Body of pancreas (tissue), 4 donors: ENCODE measurements at regions not wholly inside any gene's neighbourhood (a gene's known extent, or its start where the extent isn't known, plus 50 kb on each side); places are given as distances from the start of the nearest gene placed in this dataset.

Source experiments
- ATAC-seq: fragments of 150-250 bp; one replicate; pipeline ENCODE4 v1.9.1; 2016
- DNase-seq, 4 donors: peaks; one replicate each; pipeline ENCODE4 v3.0.0-alpha.2; 2019
- H3K27ac ChIP-seq, 4 donors: fragments of 200-600 bp; sonication (generic); 1 replicate in 3 of 4; 2 replicates in 1 of 4; pipeline versions ENCODE4 v1.5.1 to v1.6.1; 2016 to 2019; ENCODE audit warnings: mild to moderate bottlenecking in 1 of 4, mixed read lengths in 1 of 4, moderate library complexity in 1 of 4
- H3K27me3 ChIP-seq, 2 donors: fragments of 200-600 bp; sonication (generic); one replicate each; pipeline ENCODE4 v1.6.0; 2016; ENCODE audit warnings: mild to moderate bottlenecking in 1 of 2
- H3K36me3 ChIP-seq, 2 donors: fragments of 200-600 bp; sonication (generic); replicated peaks in 1 of 2; 2 replicates each; pipeline ENCODE4 v1.5.1; 2016; ENCODE audit warnings: low read depth in 2 of 2; ENCODE audit not compliant: insufficient read depth in 1 of 2
- H3K4me1 ChIP-seq: fragments of 200-600 bp; sonication (generic); one replicate; pipeline ENCODE4 v1.6.0; 2016
- H3K4me3 ChIP-seq, 2 donors: fragments of 200-600 bp; sonication (generic); 1 replicate in 1 of 2; 2 replicates in 1 of 2; pipeline ENCODE4 v1.5.1; 2016 to 2019
- H3K9me3 ChIP-seq, 3 donors: fragments of 200-600 bp; sonication (generic); 1 replicate in 2 of 3; 2 replicates in 1 of 3; pipeline ENCODE4 v1.5.1; 2016
- POLR2A ChIP-seq, 3 donors: fragments of 450-650 bp; IDR thresholded peaks; one replicate each; pipeline ENCODE4 v1.6.1; 2016; ENCODE audit warnings: antibody characterized with exemption in 3 of 3, mild to moderate bottlenecking in 2 of 3
- WGBS, 2 donors: methylation state at CpG; one replicate each; pipeline ENCODE4 v1.1.5; 2017; 5-methylcytosine and 5-hydroxymethylcytosine counted together
- intact Hi-C: fragments of 100-400 bp; cut with DNase I; formaldehyde crosslinking; loops from one replicate; pipeline ENCODE4 v1.15.1; 2023
- TF ChIP-seq, protein P1 (sequence below), 7 experiments: fragments of 450-650 bp in 4 of 7; fragments of 200-600 bp in 3 of 7; sonication (generic) in 3 of 7; IDR thresholded peaks; one replicate each; pipeline ENCODE4 v1.5.1; 2016 to 2019; ENCODE audit warnings: antibody characterized with exemption in 7 of 7

GRCh38 chr7:112882991-112883390 is 92.8 kb upstream of the TMEM168 start:
- no peaks in the 10 kb centered on the region for H3K9me3 ChIP-seq
- DNase-seq (no peak), ATAC-seq (no peak)
- H3K27me3 ChIP-seq = no peaks in the 10 kb centered on the region
- intact Hi-C loops = no loop called here
- peaks cover 5% of the 10 kb centered on the region for H3K4me1 ChIP-seq
- no peak for TF ChIP-seq POLR2A (IDR thresholded peaks at IDR 0.05)
- TF ChIP-seq, protein P1, sequence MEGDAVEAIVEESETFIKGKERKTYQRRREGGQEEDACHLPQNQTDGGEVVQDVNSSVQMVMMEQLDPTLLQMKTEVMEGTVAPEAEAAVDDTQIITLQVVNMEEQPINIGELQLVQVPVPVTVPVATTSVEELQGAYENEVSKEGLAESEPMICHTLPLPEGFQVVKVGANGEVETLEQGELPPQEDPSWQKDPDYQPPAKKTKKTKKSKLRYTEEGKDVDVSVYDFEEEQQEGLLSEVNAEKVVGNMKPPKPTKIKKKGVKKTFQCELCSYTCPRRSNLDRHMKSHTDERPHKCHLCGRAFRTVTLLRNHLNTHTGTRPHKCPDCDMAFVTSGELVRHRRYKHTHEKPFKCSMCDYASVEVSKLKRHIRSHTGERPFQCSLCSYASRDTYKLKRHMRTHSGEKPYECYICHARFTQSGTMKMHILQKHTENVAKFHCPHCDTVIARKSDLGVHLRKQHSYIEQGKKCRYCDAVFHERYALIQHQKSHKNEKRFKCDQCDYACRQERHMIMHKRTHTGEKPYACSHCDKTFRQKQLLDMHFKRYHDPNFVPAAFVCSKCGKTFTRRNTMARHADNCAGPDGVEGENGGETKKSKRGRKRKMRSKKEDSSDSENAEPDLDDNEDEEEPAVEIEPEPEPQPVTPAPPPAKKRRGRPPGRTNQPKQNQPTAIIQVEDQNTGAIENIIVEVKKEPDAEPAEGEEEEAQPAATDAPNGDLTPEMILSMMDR (IDR thresholded peaks at IDR 0.05) = no peak
- no peaks in the 10 kb centered on the region for H3K36me3 ChIP-seq
- no peak overlapping the region for H3K27ac ChIP-seq
- H3K4me3 ChIP-seq = no peak overlapping the region

DNA sequence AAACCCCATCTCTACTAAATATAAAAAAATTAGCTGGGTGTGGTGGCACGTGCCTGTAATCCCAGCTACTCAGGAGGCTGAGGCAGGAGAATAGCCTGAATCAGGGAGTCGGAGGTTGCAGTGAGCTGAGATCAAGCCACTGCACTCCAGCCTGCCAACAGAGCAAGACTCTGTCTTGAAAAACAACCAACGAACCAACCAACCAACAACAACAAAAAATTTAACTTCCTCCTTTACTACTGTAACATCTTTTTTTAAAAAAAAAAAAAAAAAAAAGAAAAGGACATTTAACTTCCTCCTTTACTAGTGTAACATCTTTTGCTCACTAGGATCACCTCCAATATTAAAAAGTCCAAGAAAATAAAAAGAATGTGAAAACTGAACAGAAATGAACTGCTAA is 92.3 kb upstream of the TMEM168 start:
- TF ChIP-seq POLR2A (IDR thresholded peaks at IDR 0.05) = no peak
- TF ChIP-seq, protein P1 (IDR thresholded peaks at IDR 0.05) = no peak
- H3K4me1 ChIP-seq = peaks cover 5% of the 10 kb centered on the region
- intact Hi-C loops = no loop called here
- H3K4me3 ChIP-seq = no peak overlapping the region
- H3K36me3 ChIP-seq = no peaks in the 10 kb centered on the region
- H3K27me3 ChIP-seq = no peaks in the 10 kb centered on the region
- DNase-seq (no peak), ATAC-seq (no peak)
- H3K9me3 ChIP-seq = no peaks in the 10 kb centered on the region
- 84 to 91% methylated on average over 3 of the region's 3 CpGs for WGBS, 2 donors
- H3K27ac ChIP-seq = no peak overlapping the region

GRCh38 chr7:112882022-112882421 is 91.8 kb upstream of the TMEM168 start:
- intact Hi-C loops = no loop called here
- Histone ChIP-seq H3K4me1 (peaks cover 5% of the 10 kb centered on the region), H3K4me3 (no peak overlapping the region), H3K27ac (no peak overlapping the region), H3K9me3 (no peaks in the 10 kb centered on the region), H3K36me3 (no peaks in the 10 kb centered on the region), H3K27me3 (no peaks in the 10 kb centered on the region)
- no peak for TF ChIP-seq POLR2A (IDR thresholded peaks at IDR 0.05)
- TF ChIP-seq, protein P1 (IDR thresholded peaks at IDR 0.05) = no peak
- ATAC-seq (no peak), DNase-seq (peak in 1 of 4 donors; percentile 17)
- WGBS, 2 donors = 65 to 93% methylated on average over 2 to 4 of the region's 4 CpGs

DNA sequence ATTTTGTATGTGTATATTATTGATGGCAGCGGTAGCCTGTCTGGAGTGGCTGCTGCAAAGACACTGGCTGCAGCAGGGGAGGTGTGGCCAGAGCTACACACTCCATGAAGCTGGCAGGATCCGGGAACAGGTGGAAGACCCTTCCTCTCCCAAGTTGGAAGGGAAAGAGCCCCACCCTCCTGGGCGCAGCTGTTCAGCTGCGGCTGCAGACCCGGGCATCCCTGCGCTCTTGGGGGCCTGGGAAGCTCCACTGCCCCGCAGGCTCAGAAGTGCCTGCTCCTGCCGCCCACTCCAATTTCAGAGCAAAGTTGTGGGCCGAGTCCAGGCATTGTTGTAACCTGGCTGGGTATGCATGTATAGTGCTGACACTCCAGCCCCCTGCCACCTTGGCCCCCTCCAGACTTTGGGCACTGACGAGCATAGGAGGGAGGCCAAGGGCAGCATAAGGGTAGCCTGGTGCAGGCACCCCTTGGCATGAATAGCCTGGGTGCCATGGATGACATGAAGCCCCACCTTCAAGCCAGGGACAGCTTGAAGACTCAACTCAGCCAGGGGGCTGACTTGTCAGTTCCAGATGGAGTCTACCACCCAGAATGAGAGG is 90.7 kb upstream of the TMEM168 start:
- TF ChIP-seq, protein P1 (IDR thresholded peaks at IDR 0.05) = no peak
- TF ChIP-seq POLR2A (IDR thresholded peaks at IDR 0.05) = no peak
- ATAC-seq = no peak

More for the DNA sequence above, 90.7 kb upstream of the TMEM168 start:
- Histone ChIP-seq H3K27ac (no peak overlapping the region), H3K36me3 (no peaks in the 10 kb centered on the region), H3K9me3 (no peaks in the 10 kb centered on the region), H3K27me3 (no peaks in the 10 kb centered on the region), H3K4me1 (peaks cover 5% of the 10 kb centered on the region), H3K4me3 (no peak overlapping the region)
- intact Hi-C loops = no loop called here
- 86 to 96% methylated on average over 3 to 10 of the region's 10 CpGs for whole genome bisulfite sequencing, 2 donors
- no peak for DNase-seq
